ENCODE measurements at regions not wholly inside any gene's neighbourhood (a gene's known extent, or its start where the extent isn't known, plus 50 kb on each side); places are given as distances from the start of the nearest gene placed in this dataset.

DNA sequence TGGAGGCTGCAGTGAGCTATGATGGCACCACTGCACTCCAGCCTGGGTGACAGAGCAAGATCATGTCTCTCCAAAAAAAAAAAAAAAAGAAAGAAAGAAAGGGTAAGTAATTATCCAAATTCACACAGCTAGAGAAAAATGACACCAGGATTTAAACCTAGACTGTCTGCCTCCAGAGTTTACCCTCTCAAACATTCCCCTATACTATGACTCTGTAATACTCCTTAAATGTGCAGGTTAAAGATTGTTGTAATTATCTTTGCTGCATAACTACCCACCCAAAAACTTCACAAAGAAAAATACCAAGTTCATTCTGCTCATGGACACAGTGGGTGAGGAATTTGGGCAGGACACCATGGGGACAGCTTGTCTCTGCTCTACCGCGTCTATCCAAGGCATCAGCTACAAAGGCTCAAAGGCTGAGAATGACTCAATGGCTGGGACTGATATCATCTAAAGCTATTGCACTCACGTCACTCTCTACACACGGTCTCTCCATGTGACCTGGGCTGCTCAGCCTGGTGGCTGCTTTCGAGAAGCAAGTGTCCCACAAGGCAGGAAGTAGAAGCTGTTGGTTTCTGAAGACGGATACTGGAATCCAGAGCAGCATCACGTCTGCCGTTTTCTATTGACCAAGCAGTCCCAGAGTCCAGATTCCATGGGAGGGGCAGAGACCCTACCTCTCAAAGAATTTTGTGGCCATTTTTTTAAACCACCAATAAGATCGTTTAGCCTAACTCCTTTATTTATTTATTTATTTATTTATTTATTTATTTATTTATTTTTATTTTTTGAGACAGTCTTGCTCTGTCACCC, 185.7 kb upstream of the AUTS2 start:
- TF ChIP-seq EZH2phosphoT487 (IDR thresholded peaks at IDR 0.05; ENCODE audit: insufficient read depth, low read depth) (no peak), EZH2 (IDR thresholded peaks at IDR 0.05; ENCODE audit: insufficient read depth, poor library complexity, severe bottlenecking) (no peak)

Data from GM23248 (cell line).